GM23338 (cell line): ENCODE measurements at regions not wholly inside any gene's neighbourhood (a gene's known extent, or its start where the extent isn't known, plus 50 kb on each side); places are given as distances from the start of the nearest gene placed in this dataset.

ENCODE experiments used
- ATAC-seq: fragments of 200-7000 bp; cut with Tn5 transposase; 3 replicates; pipeline ENCODE4 v1.9.1; 2020
- DNase-seq: peaks from one replicate; pipeline ENCODE4 v3.0.0-alpha.2; 2015; ENCODE audit warnings: low spot score
- H2AFZ ChIP-seq: fragments of 200-600 bp; sonication (generic); 2 replicates; pipeline ENCODE4 v1.8.0; 2016; ENCODE audit warnings: antibody characterized with exemption, mild to moderate bottlenecking, moderate library complexity
- H3F3A ChIP-seq: fragments of 200-600 bp; sonication (generic); replicated peaks from 2 replicates; pipeline ENCODE4 v1.8.0; 2017; ENCODE audit warnings: antibody characterized with exemption, mixed run types, low read depth
- H3K27ac ChIP-seq: fragments of 200-600 bp; sonication (generic); 2 replicates; pipeline ENCODE4 v1.6.1; 2016; ENCODE audit warnings: low read depth
- H3K27me3 ChIP-seq: fragments of 200-600 bp; sonication (generic); 2 replicates; pipeline ENCODE4 v1.8.0; 2016; ENCODE audit warnings: mild to moderate bottlenecking, mixed run types, moderate library complexity; ENCODE audit not compliant: insufficient read depth
- H3K36me3 ChIP-seq: fragments of 200-600 bp; sonication (generic); 2 replicates; pipeline ENCODE4 v1.8.0; 2016; ENCODE audit warnings: mild to moderate bottlenecking; ENCODE audit not compliant: insufficient read depth
- H3K4me1 ChIP-seq: fragments of 200-600 bp; sonication (generic); 2 replicates; pipeline ENCODE4 v1.8.0; 2016; ENCODE audit warnings: mild to moderate bottlenecking, moderate library complexity; ENCODE audit not compliant: insufficient read depth
- H3K4me2 ChIP-seq: fragments of 200-600 bp; sonication (generic); 2 replicates; pipeline ENCODE4 v1.7.1; 2017; ENCODE audit warnings: mixed run types
- H3K4me3 ChIP-seq: fragments of 200-600 bp; sonication (generic); 2 replicates; pipeline ENCODE4 v1.6.1; 2016; ENCODE audit warnings: mixed run types
- H3K79me2 ChIP-seq: fragments of 200-600 bp; sonication (generic); replicated peaks from 2 replicates; pipeline ENCODE4 v1.8.0; 2017; ENCODE audit warnings: mild to moderate bottlenecking; ENCODE audit not compliant: insufficient read depth
- H3K9me2 ChIP-seq: fragments of 200-600 bp; sonication (generic); 2 replicates; pipeline ENCODE4 v1.8.0; 2017; ENCODE audit not compliant: insufficient read depth
- H4K20me1 ChIP-seq: fragments of 200-600 bp; sonication (generic); replicated peaks from 2 replicates; pipeline ENCODE4 v1.8.0; 2017; ENCODE audit warnings: mild to moderate bottlenecking; ENCODE audit not compliant: insufficient read depth
- H3K27ac Mint-ChIP-seq: 2 replicates; pipeline ENCODE4 v1.8.0; 2020; ENCODE audit warnings: inconsistent platforms, mild to moderate bottlenecking, moderate library complexity, mixed read lengths
- H3K27me3 Mint-ChIP-seq: 3 replicates; pipeline ENCODE4 v1.8.0; 2022; ENCODE audit warnings: low read depth, mild to moderate bottlenecking, moderate library complexity, mixed read lengths, inconsistent platforms; ENCODE audit not compliant: insufficient read depth, poor library complexity
- H3K36me3 Mint-ChIP-seq: 3 replicates; pipeline ENCODE4 v1.8.0; 2021; ENCODE audit warnings: low read depth, mild to moderate bottlenecking, inconsistent platforms, moderate library complexity, mixed read lengths
- H3K4me1 Mint-ChIP-seq: 3 replicates; pipeline ENCODE4 v1.8.0; 2020; ENCODE audit warnings: mild to moderate bottlenecking, inconsistent platforms, mixed read lengths
- H3K4me3 Mint-ChIP-seq: 3 replicates; pipeline ENCODE4 v1.8.0; 2021; ENCODE audit warnings: moderate library complexity, mild to moderate bottlenecking, inconsistent platforms, mixed read lengths
- H3K9me3 Mint-ChIP-seq: 3 replicates; pipeline ENCODE4 v1.8.0; 2020; ENCODE audit warnings: moderate library complexity, mild to moderate bottlenecking, inconsistent platforms, mixed read lengths
- EZH2 ChIP-seq: fragments of 200-600 bp; sonication (generic); IDR thresholded peaks from one replicate; pipeline ENCODE4 v1.8.0; 2017; ENCODE audit warnings: antibody characterized with exemption, mild to moderate bottlenecking, low read depth; ENCODE audit not compliant: unreplicated experiment
- EZH2phosphoT487 ChIP-seq: fragments of 200-600 bp; sonication (generic); IDR thresholded peaks from one replicate; pipeline ENCODE4 v1.8.1; 2018; ENCODE audit warnings: antibody characterized with exemption; ENCODE audit not compliant: unreplicated experiment
- JUNB ChIP-seq: IDR thresholded peaks from one replicate; pipeline ENCODE4 v1.6.1; 2016; ENCODE audit warnings: antibody characterized with exemption; ENCODE audit not compliant: unreplicated experiment
- NANOG ChIP-seq: IDR thresholded peaks from 2 replicates; pipeline ENCODE4 v1.6.1; 2016; ENCODE audit warnings: antibody characterized with exemption, borderline replicate concordance
- POLR2AphosphoS5 ChIP-seq: IDR thresholded peaks from 2 replicates; pipeline ENCODE4 v1.6.1; 2016; ENCODE audit warnings: antibody characterized with exemption, low read depth
- STAT1 ChIP-seq: IDR thresholded peaks from one replicate; pipeline ENCODE4 v1.6.1; 2016; ENCODE audit warnings: antibody characterized with exemption; ENCODE audit not compliant: unreplicated experiment
- ZNF114 ChIP-seq: fragments of 250-450 bp; sonication (Bioruptor Pico); IDR thresholded peaks from 2 replicates; pipeline ENCODE4 v1.5.0; 2020; ENCODE audit warnings: mild to moderate bottlenecking, moderate library complexity
- ZNF331 ChIP-seq: fragments of 250-450 bp; sonication (Bioruptor Pico); IDR thresholded peaks from 2 replicates; pipeline ENCODE4 v1.5.0; 2020; ENCODE audit warnings: low read depth, mild to moderate bottlenecking, moderate library complexity
- TF ChIP-seq, protein P1 (sequence below): IDR thresholded peaks from 2 replicates; pipeline ENCODE4 v1.6.1; 2016; ENCODE audit warnings: antibody characterized with exemption
- TF ChIP-seq, protein P2 (sequence below): fragments of 250-450 bp; sonication (Bioruptor Pico); IDR thresholded peaks from 2 replicates; pipeline ENCODE4 v1.5.0; 2020; ENCODE audit warnings: mild to moderate bottlenecking, moderate library complexity
- TF ChIP-seq, protein P3 (sequence below): IDR thresholded peaks from one replicate; pipeline ENCODE4 v1.6.1; 2018; ENCODE audit warnings: antibody characterized with exemption; ENCODE audit not compliant: unreplicated experiment

DNA sequence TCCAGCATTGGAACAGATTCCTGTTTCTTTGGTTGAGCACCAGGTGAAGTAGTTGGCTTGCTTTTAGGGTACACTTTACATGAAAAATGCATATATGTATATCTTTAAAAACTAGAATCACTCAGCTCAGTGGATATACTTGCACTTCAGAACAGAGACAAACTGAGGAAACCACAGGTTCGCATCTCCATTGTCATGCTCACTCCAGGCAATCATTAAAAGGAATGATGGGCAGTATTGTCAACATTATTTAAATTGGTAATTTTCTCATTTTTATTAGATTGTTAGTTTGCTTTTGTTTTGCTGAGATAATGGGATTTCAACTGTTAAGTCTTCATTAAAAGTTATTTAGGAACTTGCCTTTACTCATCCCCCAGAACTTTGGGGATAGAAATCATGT lies 71.0 kb upstream of the NELL2 start:
- no peaks in the 10 kb centered on the region for H3K79me2 ChIP-seq
- Mint-ChIP-seq H3K4me3 (no peak overlapping the region), H3K4me1 (peaks cover 21% of the 10 kb centered on the region), H3K27ac (no peak overlapping the region), H3K36me3 (peaks cover 16% of the 10 kb centered on the region; the same call in 2 of the 3 replicates), H3K9me3 (peaks cover 16% of the 10 kb centered on the region), H3K27me3 (no peaks in the 10 kb centered on the region)
- no peaks in the 10 kb centered on the region for H4K20me1 ChIP-seq
- H3K4me1 ChIP-seq: peaks cover 20% of the 10 kb centered on the region; the same call in 1 of the 2 replicates
- H2AFZ ChIP-seq: no peak overlapping the region
- H3K4me2 ChIP-seq: peak overlapping the region; percentile 40
- no peak for DNase-seq
- H3K27me3 ChIP-seq: no peaks in the 10 kb centered on the region
- H3K9me2 ChIP-seq: no peaks in the 10 kb centered on the region
- no peaks in the 10 kb centered on the region for H3K36me3 ChIP-seq
- no peak overlapping the region for H3K27ac ChIP-seq
- H3K4me3 ChIP-seq: no peak overlapping the region; the same call in 1 of the 2 replicates
- TF ChIP-seq NANOG: peak; percentile 66; the same call in 1 of the 2 replicates
- TF ChIP-seq POLR2AphosphoS5: no peak
- H3F3A ChIP-seq: no peaks in the 10 kb centered on the region
- no peak for ATAC-seq

DNA sequence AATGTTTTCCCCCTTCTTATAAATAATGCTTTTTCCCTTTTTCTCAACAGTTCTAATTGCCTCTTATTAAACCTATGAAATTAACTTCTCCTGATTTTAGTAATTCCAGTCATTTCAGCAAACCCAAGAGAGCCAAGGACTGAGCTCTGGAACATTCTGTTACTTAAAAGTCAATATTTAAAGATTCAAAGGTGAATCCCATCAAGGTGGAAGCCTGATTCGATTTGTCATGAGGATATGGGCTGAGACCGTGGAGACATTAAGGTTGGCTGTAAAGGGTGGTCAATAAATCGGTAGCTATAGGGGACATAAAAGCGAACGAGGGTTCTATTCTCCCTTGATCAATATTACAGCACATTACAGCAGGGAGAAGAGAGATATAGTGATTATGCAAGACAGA lies 66.6 kb upstream of the NELL2 start:
- peaks cover 2% of the 10 kb centered on the region; the same call in 2 of the 3 replicates for H3K36me3 Mint-ChIP-seq
- Histone ChIP-seq H3K79me2 (no peaks in the 10 kb centered on the region), H3K27me3 (no peaks in the 10 kb centered on the region), H3F3A (no peaks in the 10 kb centered on the region), H3K36me3 (no peaks in the 10 kb centered on the region), H3K9me2 (no peaks in the 10 kb centered on the region), H2AFZ (no peak overlapping the region), H3K4me2 (no peak overlapping the region), H3K4me1 (peaks cover 14% of the 10 kb centered on the region; the same call in 1 of the 2 replicates), H3K4me3 (no peak overlapping the region), H4K20me1 (no peaks in the 10 kb centered on the region), H3K27ac (no peak overlapping the region)
- H3K27me3 Mint-ChIP-seq: no peaks in the 10 kb centered on the region
- H3K4me3 Mint-ChIP-seq: no peak overlapping the region
- DNase-seq: no peak
- H3K4me1 Mint-ChIP-seq: peaks cover 13% of the 10 kb centered on the region; the same call in 2 of the 3 replicates
- H3K9me3 Mint-ChIP-seq: peaks cover 14% of the 10 kb centered on the region; the same call in 2 of the 3 replicates
- H3K27ac Mint-ChIP-seq: no peak overlapping the region
- no peak for ATAC-seq
- TF ChIP-seq STAT1 (no peak), NANOG (no peak), EZH2 (no peak), EZH2phosphoT487 (no peak), ZNF331 (no peak), ZNF114 (CRISPR knock-in tag) (no peak), JUNB (no peak)
- TF ChIP-seq, protein P1, sequence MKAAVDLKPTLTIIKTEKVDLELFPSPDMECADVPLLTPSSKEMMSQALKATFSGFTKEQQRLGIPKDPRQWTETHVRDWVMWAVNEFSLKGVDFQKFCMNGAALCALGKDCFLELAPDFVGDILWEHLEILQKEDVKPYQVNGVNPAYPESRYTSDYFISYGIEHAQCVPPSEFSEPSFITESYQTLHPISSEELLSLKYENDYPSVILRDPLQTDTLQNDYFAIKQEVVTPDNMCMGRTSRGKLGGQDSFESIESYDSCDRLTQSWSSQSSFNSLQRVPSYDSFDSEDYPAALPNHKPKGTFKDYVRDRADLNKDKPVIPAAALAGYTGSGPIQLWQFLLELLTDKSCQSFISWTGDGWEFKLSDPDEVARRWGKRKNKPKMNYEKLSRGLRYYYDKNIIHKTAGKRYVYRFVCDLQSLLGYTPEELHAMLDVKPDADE: no peak
- TF ChIP-seq, protein P2, sequence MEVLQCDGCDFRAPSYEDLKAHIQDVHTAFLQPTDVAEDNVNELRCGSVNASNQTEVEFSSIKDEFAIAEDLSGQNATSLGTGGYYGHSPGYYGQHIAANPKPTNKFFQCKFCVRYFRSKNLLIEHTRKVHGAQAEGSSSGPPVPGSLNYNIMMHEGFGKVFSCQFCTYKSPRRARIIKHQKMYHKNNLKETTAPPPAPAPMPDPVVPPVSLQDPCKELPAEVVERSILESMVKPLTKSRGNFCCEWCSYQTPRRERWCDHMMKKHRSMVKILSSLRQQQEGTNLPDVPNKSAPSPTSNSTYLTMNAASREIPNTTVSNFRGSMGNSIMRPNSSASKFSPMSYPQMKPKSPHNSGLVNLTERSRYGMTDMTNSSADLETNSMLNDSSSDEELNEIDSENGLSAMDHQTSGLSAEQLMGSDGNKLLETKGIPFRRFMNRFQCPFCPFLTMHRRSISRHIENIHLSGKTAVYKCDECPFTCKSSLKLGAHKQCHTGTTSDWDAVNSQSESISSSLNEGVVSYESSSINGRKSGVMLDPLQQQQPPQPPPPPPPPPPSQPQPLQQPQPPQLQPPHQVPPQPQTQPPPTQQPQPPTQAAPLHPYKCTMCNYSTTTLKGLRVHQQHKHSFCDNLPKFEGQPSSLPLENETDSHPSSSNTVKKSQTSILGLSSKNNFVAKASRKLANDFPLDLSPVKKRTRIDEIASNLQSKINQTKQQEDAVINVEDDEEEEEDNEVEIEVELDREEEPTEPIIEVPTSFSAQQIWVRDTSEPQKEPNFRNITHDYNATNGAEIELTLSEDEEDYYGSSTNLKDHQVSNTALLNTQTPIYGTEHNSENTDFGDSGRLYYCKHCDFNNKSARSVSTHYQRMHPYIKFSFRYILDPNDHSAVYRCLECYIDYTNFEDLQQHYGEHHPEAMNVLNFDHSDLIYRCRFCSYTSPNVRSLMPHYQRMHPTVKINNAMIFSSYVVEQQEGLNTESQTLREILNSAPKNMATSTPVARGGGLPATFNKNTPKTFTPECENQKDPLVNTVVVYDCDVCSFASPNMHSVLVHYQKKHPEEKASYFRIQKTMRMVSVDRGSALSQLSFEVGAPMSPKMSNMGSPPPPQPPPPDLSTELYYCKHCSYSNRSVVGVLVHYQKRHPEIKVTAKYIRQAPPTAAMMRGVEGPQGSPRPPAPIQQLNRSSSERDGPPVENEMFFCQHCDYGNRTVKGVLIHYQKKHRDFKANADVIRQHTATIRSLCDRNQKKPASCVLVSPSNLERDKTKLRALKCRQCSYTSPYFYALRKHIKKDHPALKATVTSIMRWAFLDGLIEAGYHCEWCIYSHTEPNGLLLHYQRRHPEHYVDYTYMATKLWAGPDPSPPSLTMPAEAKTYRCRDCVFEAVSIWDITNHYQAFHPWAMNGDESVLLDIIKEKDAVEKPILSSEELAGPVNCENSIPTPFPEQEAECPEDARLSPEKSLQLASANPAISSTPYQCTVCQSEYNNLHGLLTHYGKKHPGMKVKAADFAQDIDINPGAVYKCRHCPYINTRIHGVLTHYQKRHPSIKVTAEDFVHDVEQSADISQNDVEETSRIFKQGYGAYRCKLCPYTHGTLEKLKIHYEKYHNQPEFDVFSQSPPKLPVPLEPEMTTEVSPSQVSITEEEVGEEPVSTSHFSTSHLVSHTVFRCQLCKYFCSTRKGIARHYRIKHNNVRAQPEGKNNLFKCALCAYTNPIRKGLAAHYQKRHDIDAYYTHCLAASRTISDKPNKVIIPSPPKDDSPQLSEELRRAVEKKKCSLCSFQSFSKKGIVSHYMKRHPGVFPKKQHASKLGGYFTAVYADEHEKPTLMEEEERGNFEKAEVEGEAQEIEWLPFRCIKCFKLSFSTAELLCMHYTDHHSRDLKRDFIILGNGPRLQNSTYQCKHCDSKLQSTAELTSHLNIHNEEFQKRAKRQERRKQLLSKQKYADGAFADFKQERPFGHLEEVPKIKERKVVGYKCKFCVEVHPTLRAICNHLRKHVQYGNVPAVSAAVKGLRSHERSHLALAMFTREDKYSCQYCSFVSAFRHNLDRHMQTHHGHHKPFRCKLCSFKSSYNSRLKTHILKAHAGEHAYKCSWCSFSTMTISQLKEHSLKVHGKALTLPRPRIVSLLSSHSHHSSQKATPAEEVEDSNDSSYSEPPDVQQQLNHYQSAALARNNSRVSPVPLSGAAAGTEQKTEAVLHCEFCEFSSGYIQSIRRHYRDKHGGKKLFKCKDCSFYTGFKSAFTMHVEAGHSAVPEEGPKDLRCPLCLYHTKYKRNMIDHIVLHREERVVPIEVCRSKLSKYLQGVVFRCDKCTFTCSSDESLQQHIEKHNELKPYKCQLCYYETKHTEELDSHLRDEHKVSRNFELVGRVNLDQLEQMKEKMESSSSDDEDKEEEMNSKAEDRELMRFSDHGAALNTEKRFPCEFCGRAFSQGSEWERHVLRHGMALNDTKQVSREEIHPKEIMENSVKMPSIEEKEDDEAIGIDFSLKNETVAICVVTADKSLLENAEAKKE (CRISPR knock-in tag): no peak
- TF ChIP-seq, protein P3, sequence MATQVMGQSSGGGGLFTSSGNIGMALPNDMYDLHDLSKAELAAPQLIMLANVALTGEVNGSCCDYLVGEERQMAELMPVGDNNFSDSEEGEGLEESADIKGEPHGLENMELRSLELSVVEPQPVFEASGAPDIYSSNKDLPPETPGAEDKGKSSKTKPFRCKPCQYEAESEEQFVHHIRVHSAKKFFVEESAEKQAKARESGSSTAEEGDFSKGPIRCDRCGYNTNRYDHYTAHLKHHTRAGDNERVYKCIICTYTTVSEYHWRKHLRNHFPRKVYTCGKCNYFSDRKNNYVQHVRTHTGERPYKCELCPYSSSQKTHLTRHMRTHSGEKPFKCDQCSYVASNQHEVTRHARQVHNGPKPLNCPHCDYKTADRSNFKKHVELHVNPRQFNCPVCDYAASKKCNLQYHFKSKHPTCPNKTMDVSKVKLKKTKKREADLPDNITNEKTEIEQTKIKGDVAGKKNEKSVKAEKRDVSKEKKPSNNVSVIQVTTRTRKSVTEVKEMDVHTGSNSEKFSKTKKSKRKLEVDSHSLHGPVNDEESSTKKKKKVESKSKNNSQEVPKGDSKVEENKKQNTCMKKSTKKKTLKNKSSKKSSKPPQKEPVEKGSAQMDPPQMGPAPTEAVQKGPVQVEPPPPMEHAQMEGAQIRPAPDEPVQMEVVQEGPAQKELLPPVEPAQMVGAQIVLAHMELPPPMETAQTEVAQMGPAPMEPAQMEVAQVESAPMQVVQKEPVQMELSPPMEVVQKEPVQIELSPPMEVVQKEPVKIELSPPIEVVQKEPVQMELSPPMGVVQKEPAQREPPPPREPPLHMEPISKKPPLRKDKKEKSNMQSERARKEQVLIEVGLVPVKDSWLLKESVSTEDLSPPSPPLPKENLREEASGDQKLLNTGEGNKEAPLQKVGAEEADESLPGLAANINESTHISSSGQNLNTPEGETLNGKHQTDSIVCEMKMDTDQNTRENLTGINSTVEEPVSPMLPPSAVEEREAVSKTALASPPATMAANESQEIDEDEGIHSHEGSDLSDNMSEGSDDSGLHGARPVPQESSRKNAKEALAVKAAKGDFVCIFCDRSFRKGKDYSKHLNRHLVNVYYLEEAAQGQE: no peak
